ENCODE measurements at regions not wholly inside any gene's neighbourhood (a gene's known extent, or its start where the extent isn't known, plus 50 kb on each side); places are given as distances from the start of the nearest gene placed in this dataset.
"Not testable (repeated sequence)": the region's sequence is repeated elsewhere in the genome, so short reads cannot be mapped to it uniquely, and the experiment has no call there.

GRCh38 chr10:42187501-42188195 lies 450.7 kb downstream of the ZNF33B start:
- not testable (repeated sequence) for DNase-seq (ENCODE audit: low spot score)

GRCh38 chr10:42177793-42178689 lies 460.3 kb downstream of the ZNF33B start:
- DNase-seq (ENCODE audit: low spot score): not testable (repeated sequence)

- no peak for DNase-seq (ENCODE audit: low spot score)
Observed at GRCh38 chr10:42177077-42177792, 461.1 kb downstream of the ZNF33B start.

DNA sequence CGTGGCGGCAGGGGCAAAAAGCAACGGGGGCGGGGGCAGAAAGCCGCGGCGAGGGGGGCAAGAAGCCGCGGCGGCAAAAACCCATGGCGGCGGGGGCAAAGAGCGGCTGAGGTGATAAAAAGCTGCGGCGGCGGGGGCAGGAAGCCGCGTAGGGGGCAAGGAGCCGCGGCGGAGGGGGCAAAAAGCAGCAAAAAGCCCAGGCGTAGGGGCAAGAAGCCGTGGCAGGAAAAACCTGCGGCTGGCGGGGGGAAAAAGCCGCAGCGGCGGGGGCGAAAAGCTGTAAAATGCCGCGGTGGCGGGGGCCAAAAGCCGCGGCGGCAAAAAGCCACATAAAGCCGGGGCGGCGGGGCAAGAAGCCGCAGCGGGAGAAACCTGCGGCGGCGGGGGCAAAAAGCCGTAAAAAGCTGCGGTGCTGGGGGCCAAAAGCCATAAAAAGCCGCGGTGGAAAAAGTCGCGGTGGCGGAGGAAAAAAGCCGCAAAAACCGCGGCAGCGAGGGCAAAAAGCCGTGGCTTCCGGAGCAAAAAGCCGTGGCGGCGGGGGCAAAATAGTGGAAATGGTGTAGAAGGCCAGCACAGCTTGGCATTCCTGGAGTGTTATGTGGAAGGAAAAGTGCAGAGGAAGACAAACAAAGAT lies 487.8 kb downstream of the ZNF33B start:
- no peak for DNase-seq (ENCODE audit: low spot score)

DNA sequence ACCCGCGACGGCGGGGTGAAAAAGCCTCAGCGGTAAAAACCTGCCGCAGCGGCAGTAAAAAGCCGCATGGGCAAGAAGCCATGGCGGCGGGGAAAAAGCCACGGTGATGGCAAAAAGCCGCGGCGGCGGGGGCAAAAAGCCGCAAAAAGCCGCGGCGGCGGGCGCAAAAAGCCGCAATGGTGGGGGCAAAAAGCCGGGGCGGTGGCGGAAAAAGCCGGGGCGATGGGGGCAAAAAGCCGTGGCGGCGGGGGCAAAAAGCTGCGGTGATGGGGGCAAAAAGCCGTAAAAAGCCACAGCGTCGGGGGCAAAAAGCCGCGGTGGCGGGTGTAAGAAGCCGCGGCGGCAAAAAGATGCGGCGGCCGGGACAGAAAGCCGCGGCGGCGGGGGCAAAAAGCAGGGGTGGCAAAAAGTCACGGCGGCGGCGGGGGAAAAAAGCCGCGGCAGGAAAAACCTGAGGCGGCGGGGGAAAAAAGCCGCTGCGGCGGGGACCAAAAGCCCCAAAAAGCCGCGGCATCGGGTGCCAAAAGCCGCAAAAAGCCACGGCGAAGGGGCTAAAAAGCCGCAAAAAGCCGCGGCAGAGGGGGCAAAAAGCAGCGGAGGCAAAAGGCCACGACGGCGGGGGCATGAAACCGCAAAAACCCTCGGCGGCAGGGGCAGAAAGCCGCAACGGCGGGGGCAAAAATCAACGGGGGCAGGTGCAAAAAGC lies 488.5 kb downstream of the ZNF33B start:
- no peak for DNase-seq (ENCODE audit: low spot score)

GRCh38 chr10:42149027-42149700 lies 489.2 kb downstream of the ZNF33B start:
- DNase-seq (ENCODE audit: low spot score): no peak

DNA sequence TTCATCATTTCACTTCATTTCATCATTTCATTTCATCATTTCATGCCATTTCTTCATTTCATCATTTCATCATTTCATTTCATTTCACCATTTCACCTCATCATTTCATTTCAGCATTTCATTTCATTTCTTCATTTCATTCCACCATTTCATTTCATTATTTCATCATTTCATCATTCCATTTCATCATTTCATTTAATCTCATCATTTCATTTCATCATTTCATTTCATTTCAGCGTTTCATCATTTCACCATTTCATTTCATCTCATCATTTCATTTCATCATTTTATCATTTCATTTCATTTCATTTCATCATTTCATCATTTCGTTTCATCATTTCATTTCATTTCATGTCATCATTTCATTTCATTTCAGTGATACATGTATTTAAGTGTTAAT lies 492.2 kb downstream of the ZNF33B start:
- not testable (repeated sequence) for DNase-seq (ENCODE audit: low spot score)

GRCh38 chr10:42138023-42138422 lies 500.3 kb downstream of the ZNF33B start:
- DNase-seq (ENCODE audit: low spot score): not testable (repeated sequence)

- DNase-seq (ENCODE audit: low spot score): no peak
Observed at GRCh38 chr10:42113158-42113450, 525.3 kb downstream of the ZNF33B start.

- no peak for DNase-seq (ENCODE audit: low spot score)
Observed at GRCh38 chr10:42112331-42113157, 525.8 kb downstream of the ZNF33B start.

DNA sequence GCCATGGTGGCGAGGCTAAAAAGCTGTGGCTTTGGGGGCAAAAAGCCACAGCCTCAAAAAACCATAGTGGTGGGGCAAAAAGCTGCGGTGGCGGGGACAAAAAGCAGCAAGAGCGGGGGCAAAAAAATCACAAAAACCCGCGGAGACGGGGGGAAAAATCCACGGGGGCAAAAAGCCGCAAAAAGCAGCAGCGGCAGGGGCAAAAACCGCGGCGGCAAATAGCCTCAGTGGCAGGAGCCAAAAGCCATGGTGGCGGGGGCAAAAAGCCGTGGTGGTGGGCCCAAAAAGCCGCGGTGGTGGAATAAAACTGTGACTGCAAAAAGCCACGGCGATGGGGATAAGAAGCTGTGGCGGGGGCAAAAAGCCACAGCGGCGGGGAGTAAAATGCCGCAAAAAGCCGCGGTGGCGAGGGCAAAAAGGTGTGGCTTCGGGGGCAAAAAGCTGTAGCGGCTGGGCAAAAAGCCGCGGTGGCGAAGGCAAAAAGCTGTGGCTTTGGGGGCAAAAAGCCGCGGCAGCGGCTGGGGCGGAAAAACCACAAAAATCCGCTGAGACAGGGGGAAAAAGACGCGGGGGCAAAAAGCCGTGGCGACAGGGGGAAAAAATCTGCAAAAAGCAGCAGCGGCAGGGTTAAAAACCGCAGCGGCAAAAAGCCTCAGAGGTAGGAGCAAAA lies 526.6 kb downstream of the ZNF33B start:
- DNase-seq (ENCODE audit: low spot score): no peak

- no peak for DNase-seq (ENCODE audit: low spot score)
Observed at GRCh38 chr10:42111076-42111475, 527.3 kb downstream of the ZNF33B start.
